Fibroblast of lung (primary cell): ENCODE measurements at regions not wholly inside any gene's neighbourhood (a gene's known extent, or its start where the extent isn't known, plus 50 kb on each side); places are given as distances from the start of the nearest gene placed in this dataset.

Experiments
- DNase-seq, 2 donors: peaks; one replicate each; pipeline versions ENCODE4 v3.0.0 to v3.0.0-alpha.2; 2010; ENCODE audit warnings: low read depth in 2 of 2
- H2AFZ ChIP-seq: 2 replicates; pipeline ENCODE4 v1.5.1; 2012; ENCODE audit warnings: low read length, control low read depth, inconsistent platforms
- H3K27ac ChIP-seq: 2 replicates; pipeline ENCODE4 v1.5.1; 2011; ENCODE audit warnings: low read length, control low read depth; ENCODE audit not compliant: insufficient read depth
- H3K27me3 ChIP-seq: 2 replicates; pipeline ENCODE4 v1.5.1; 2011; ENCODE audit warnings: mild to moderate bottlenecking, low read length; ENCODE audit not compliant: control insufficient read depth, insufficient read depth
- H3K36me3 ChIP-seq: 2 replicates; pipeline ENCODE4 v1.5.1; 2011; ENCODE audit warnings: low read length; ENCODE audit not compliant: control insufficient read depth, insufficient read depth
- H3K4me1 ChIP-seq: 2 replicates; pipeline ENCODE4 v1.5.1; 2011; ENCODE audit warnings: low read length; ENCODE audit not compliant: control insufficient read depth, insufficient read depth; ENCODE audit errors: extremely low read depth
- H3K4me2 ChIP-seq: 2 replicates; pipeline ENCODE4 v1.5.1; 2011; ENCODE audit warnings: low read length, control low read depth; ENCODE audit not compliant: insufficient read depth; ENCODE audit errors: extremely low read depth
- H3K4me3 ChIP-seq, 4 experiments: fragments of 200-600 bp in 1 of 4; sonication (generic) in 1 of 4; replicated peaks in 1 of 4; 2 replicates each; pipeline ENCODE4 v1.5.1; 2011 to 2016; ENCODE audit warnings: low read length in 4 of 4, low read depth in 3 of 4, mild to moderate bottlenecking in 3 of 4, control low read depth in 2 of 4, inconsistent platforms in 1 of 4, mixed read lengths in 1 of 4; ENCODE audit not compliant: insufficient read depth in 1 of 4; ENCODE audit errors: control extremely low read depth in 1 of 4
- H3K79me2 ChIP-seq: 2 replicates; pipeline ENCODE4 v1.5.1; 2012; ENCODE audit warnings: mild to moderate bottlenecking, low read length, inconsistent platforms; ENCODE audit not compliant: control insufficient read depth, insufficient read depth
- H3K9ac ChIP-seq: 2 replicates; pipeline ENCODE4 v1.5.1; 2011; ENCODE audit warnings: mild to moderate bottlenecking, low read length, control low read depth; ENCODE audit not compliant: insufficient read depth
- H3K9me3 ChIP-seq: 2 replicates; pipeline ENCODE4 v1.5.1; 2012; ENCODE audit warnings: low read depth, low read length; ENCODE audit not compliant: control insufficient read depth, insufficient read depth
- H4K20me1 ChIP-seq: 2 replicates; pipeline ENCODE4 v1.5.1; 2011; ENCODE audit warnings: low read length; ENCODE audit not compliant: control insufficient read depth, insufficient read depth; ENCODE audit errors: extremely low read depth
- EZH2 ChIP-seq: IDR thresholded peaks from 2 replicates; pipeline ENCODE4 v1.5.1; 2012; ENCODE audit warnings: low read length, control low read depth, mild to moderate bottlenecking; ENCODE audit errors: missing control alignments
- TF ChIP-seq, protein P1 (sequence below), 2 donors: IDR thresholded peaks in 1 of 2; conservative IDR thresholded peaks in 1 of 2; 1 replicate in 1 of 2; 2 replicates in 1 of 2; pipeline ENCODE4 v1.5.1; 2011 to 2012; ENCODE audit warnings: low read length in 2 of 2, control low read depth in 1 of 2, inconsistent platforms in 1 of 2, low read depth in 1 of 2, mild to moderate bottlenecking in 1 of 2

DNA sequence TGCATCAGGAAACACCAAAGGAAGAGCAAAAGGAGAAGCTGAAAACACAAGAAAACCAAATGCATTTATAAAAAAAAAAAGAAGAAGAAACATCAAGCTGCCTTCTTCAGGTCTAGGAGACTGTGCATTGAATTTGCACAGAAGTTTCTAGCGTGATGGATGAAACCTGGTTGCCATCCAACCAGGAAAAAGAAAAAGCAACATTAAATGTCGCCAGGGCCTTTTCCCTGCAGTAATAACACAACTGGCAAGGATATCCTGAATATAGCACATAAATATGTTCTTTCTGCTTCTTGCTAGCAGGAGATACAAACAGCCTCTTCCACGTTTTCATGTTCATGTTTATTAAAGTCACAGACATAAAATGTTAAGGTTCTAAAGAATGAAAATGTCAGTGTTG lies 60.8 kb upstream of the ZFP42 start:
- H3K9ac ChIP-seq, result no peak overlapping the region
- TF ChIP-seq EZH2, result no peak
- TF ChIP-seq, protein P1, sequence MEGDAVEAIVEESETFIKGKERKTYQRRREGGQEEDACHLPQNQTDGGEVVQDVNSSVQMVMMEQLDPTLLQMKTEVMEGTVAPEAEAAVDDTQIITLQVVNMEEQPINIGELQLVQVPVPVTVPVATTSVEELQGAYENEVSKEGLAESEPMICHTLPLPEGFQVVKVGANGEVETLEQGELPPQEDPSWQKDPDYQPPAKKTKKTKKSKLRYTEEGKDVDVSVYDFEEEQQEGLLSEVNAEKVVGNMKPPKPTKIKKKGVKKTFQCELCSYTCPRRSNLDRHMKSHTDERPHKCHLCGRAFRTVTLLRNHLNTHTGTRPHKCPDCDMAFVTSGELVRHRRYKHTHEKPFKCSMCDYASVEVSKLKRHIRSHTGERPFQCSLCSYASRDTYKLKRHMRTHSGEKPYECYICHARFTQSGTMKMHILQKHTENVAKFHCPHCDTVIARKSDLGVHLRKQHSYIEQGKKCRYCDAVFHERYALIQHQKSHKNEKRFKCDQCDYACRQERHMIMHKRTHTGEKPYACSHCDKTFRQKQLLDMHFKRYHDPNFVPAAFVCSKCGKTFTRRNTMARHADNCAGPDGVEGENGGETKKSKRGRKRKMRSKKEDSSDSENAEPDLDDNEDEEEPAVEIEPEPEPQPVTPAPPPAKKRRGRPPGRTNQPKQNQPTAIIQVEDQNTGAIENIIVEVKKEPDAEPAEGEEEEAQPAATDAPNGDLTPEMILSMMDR (conservative IDR thresholded peaks at IDR 0.05 in 1 of 2, IDR thresholded peaks at IDR 0.05 in 1 of 2; ENCODE audit: low read depth in 1 of 2, low read length in 2 of 2), result no peak
- H3K4me3 ChIP-seq, result no peak overlapping the region
- no peaks in the 10 kb centered on the region for H3K9me3 ChIP-seq
- DNase-seq, result no peak
- H3K36me3 ChIP-seq, result no peaks in the 10 kb centered on the region
- H2AFZ ChIP-seq, result no peak overlapping the region
- H4K20me1 ChIP-seq, result no peaks in the 10 kb centered on the region
- H3K27ac ChIP-seq, result no peak overlapping the region
- no peaks in the 10 kb centered on the region for H3K4me1 ChIP-seq
- H3K27me3 ChIP-seq, result no peaks in the 10 kb centered on the region
- no peaks in the 10 kb centered on the region for H3K79me2 ChIP-seq
- no peak overlapping the region for H3K4me2 ChIP-seq

DNA sequence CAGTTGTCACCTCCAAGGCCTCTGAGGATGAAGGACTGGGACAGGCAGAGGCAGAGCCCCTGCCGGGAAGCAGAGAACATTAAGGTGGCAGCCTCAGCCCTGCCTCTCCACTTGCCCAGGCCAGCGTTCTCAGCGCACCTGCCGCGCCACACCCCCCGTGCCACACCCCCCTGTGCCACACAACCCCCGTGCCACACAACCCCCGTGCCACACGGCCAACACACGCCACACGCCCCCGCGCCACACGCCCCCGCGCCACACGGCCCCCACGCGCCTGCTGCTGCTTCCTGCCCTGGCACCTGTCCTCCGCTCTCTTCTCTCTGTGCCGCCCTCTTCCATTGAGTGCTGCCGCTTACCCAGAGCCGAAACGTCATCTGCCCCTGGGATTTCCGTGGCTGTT lies 58.0 kb upstream of the ZFP42 start:
- Histone ChIP-seq H3K36me3 (no peaks in the 10 kb centered on the region), H3K79me2 (no peaks in the 10 kb centered on the region), H3K27me3 (no peaks in the 10 kb centered on the region), H3K9ac (no peak overlapping the region), H3K4me1 (no peaks in the 10 kb centered on the region), H3K4me3 (no peak overlapping the region), H3K9me3 (no peaks in the 10 kb centered on the region), H2AFZ (no peak overlapping the region), H3K27ac (no peak overlapping the region), H3K4me2 (no peak overlapping the region), H4K20me1 (no peaks in the 10 kb centered on the region)
- no peak for TF ChIP-seq EZH2
- TF ChIP-seq, protein P1 (conservative IDR thresholded peaks at IDR 0.05 in 1 of 2, IDR thresholded peaks at IDR 0.05 in 1 of 2; ENCODE audit: low read depth in 1 of 2, low read length in 2 of 2), result no peak
- no peak for DNase-seq

DNA sequence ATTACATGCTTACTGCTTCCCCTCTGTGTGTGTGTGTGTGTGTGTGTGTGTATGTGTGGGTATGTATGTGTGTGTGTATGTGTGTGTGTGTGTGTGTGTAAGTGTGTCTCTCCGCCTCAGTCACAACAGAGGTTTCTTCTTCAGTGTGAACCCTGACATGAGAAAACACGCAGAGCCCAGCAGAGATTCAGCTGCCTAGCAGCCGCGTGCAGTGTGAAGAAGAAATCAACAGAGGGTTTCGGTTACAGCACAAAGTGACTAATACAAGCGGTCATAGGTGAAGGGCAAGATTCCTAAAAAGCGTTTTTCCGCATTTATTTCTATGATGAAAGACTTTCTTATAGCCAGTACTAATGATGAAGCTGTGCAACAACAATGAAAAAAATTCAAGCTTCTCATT lies 55.3 kb upstream of the ZFP42 start:
- no peaks in the 10 kb centered on the region for H3K36me3 ChIP-seq
- no peak for TF ChIP-seq EZH2
- TF ChIP-seq, protein P1 (conservative IDR thresholded peaks at IDR 0.05 in 1 of 2, IDR thresholded peaks at IDR 0.05 in 1 of 2; ENCODE audit: low read depth in 1 of 2, low read length in 2 of 2), result no peak
- H3K27me3 ChIP-seq, result no peaks in the 10 kb centered on the region
- H3K79me2 ChIP-seq, result no peaks in the 10 kb centered on the region
- H4K20me1 ChIP-seq, result no peaks in the 10 kb centered on the region
- H3K27ac ChIP-seq, result no peak overlapping the region
- no peaks in the 10 kb centered on the region for H3K4me1 ChIP-seq
- H3K4me2 ChIP-seq, result no peak overlapping the region
- no peak overlapping the region for H3K9ac ChIP-seq
- no peak overlapping the region for H2AFZ ChIP-seq
- no peaks in the 10 kb centered on the region for H3K9me3 ChIP-seq
- H3K4me3 ChIP-seq, result no peak overlapping the region
- peak in 1 of 2 donors; percentile 33 for DNase-seq
